DND-41 (cell line): ENCODE measurements at regions not wholly inside any gene's neighbourhood (a gene's known extent, or its start where the extent isn't known, plus 50 kb on each side); places are given as distances from the start of the nearest gene placed in this dataset.

Experiments
- ATAC-seq: fragments of 200-7000 bp; cut with Tn5 transposase; 3 replicates; pipeline ENCODE4 v1.9.1; 2021; ENCODE audit warnings: low read depth; ENCODE audit not compliant: insufficient read depth
- DNase-seq: peaks from one replicate; pipeline ENCODE4 v3.0.0-alpha.2; 2020
- H2AFZ ChIP-seq: 2 replicates; pipeline ENCODE4 v1.6.0; 2012; ENCODE audit warnings: low read depth, low read length
- H3K27ac ChIP-seq: 2 replicates; pipeline ENCODE4 v1.5.1; 2012; ENCODE audit warnings: low read length, inconsistent platforms
- H3K27me3 ChIP-seq: fragments of 200-600 bp; sonication (generic); 2 replicates; pipeline ENCODE4 v1.6.0; 2012; ENCODE audit warnings: low read length, mild to moderate bottlenecking, inconsistent platforms; ENCODE audit not compliant: insufficient read depth, poor library complexity
- H3K36me3 ChIP-seq: 2 replicates; pipeline ENCODE4 v1.5.1; 2012; ENCODE audit warnings: low read length, inconsistent platforms; ENCODE audit not compliant: insufficient read depth
- H3K4me1 ChIP-seq: 2 replicates; pipeline ENCODE4 v1.5.1; 2012; ENCODE audit warnings: mild to moderate bottlenecking, low read length; ENCODE audit not compliant: insufficient read depth
- H3K4me2 ChIP-seq: 2 replicates; pipeline ENCODE4 v1.6.0; 2012; ENCODE audit warnings: mild to moderate bottlenecking, moderate library complexity, low read length, inconsistent platforms; ENCODE audit not compliant: insufficient read depth
- H3K4me3 ChIP-seq, 2 experiments: fragments of 200-600 bp in 1 of 2; shearing (Covaris generic) in 1 of 2; 2 replicates each; pipeline ENCODE4 v1.5.1; 2012 to 2016; ENCODE audit warnings: inconsistent platforms in 2 of 2, low read length in 2 of 2, mild to moderate bottlenecking in 2 of 2, low read depth in 1 of 2, moderate library complexity in 1 of 2
- H3K79me2 ChIP-seq: 2 replicates; pipeline ENCODE4 v1.6.0; 2012; ENCODE audit warnings: low read length, inconsistent platforms; ENCODE audit not compliant: insufficient read depth
- H3K9ac ChIP-seq: 2 replicates; pipeline ENCODE4 v1.6.0; 2012; ENCODE audit warnings: low read depth, mild to moderate bottlenecking, inconsistent platforms, low read length, moderate library complexity
- H3K9me3 ChIP-seq: 2 replicates; pipeline ENCODE4 v1.5.1; 2012; ENCODE audit warnings: low read length, moderate library complexity, mild to moderate bottlenecking, inconsistent platforms; ENCODE audit not compliant: insufficient read depth, severe bottlenecking
- H4K20me1 ChIP-seq: 2 replicates; pipeline ENCODE4 v1.6.0; 2012; ENCODE audit warnings: low read length; ENCODE audit not compliant: insufficient read depth
- EZH2 ChIP-seq: IDR thresholded peaks from 3 replicates; pipeline ENCODE4 v1.6.1; 2012; ENCODE audit warnings: borderline replicate concordance, low read depth, mild to moderate bottlenecking, moderate library complexity, low read length, inconsistent platforms; ENCODE audit not compliant: severe bottlenecking
- TF ChIP-seq, protein P1 (sequence below): IDR thresholded peaks from 2 replicates; pipeline ENCODE4 v1.5.1; 2012; ENCODE audit warnings: borderline replicate concordance, low read length, moderate library complexity, mild to moderate bottlenecking; ENCODE audit not compliant: poor library complexity, severe bottlenecking; ENCODE audit errors: extremely low read depth

DNA sequence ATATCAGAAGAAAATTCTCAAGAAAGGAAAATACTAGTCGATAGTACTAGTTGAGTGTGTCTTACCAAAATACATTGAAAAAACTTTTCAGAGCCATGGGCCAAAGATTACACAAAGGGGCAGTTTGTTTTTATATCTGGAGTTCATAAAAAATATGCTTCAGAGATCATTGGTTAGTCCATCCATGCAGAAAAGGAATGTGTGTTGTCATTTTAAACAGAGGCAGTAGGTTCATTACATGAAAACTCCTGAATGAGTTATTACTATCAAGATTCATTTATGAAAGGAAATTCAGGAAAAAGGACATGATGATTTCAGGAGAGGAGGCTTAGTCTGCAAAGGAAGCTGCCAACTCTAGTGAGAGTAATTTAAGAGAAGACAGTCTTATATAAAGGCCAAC is 354.8 kb downstream of the AEBP2 start:
- DNase-seq (no peak), ATAC-seq (no peak)
- Histone ChIP-seq H4K20me1 (no peaks in the 10 kb centered on the region), H3K36me3 (no peaks in the 10 kb centered on the region), H3K27ac (no peak overlapping the region), H3K27me3 (no peaks in the 10 kb centered on the region), H3K4me1 (peaks cover 6% of the 10 kb centered on the region), H3K9me3 (no peaks in the 10 kb centered on the region), H3K4me2 (no peak overlapping the region), H3K9ac (no peak overlapping the region), H2AFZ (no peak overlapping the region), H3K79me2 (no peaks in the 10 kb centered on the region), H3K4me3 (no peak overlapping the region)
- TF ChIP-seq, protein P1, sequence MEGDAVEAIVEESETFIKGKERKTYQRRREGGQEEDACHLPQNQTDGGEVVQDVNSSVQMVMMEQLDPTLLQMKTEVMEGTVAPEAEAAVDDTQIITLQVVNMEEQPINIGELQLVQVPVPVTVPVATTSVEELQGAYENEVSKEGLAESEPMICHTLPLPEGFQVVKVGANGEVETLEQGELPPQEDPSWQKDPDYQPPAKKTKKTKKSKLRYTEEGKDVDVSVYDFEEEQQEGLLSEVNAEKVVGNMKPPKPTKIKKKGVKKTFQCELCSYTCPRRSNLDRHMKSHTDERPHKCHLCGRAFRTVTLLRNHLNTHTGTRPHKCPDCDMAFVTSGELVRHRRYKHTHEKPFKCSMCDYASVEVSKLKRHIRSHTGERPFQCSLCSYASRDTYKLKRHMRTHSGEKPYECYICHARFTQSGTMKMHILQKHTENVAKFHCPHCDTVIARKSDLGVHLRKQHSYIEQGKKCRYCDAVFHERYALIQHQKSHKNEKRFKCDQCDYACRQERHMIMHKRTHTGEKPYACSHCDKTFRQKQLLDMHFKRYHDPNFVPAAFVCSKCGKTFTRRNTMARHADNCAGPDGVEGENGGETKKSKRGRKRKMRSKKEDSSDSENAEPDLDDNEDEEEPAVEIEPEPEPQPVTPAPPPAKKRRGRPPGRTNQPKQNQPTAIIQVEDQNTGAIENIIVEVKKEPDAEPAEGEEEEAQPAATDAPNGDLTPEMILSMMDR, result no peak

DNA sequence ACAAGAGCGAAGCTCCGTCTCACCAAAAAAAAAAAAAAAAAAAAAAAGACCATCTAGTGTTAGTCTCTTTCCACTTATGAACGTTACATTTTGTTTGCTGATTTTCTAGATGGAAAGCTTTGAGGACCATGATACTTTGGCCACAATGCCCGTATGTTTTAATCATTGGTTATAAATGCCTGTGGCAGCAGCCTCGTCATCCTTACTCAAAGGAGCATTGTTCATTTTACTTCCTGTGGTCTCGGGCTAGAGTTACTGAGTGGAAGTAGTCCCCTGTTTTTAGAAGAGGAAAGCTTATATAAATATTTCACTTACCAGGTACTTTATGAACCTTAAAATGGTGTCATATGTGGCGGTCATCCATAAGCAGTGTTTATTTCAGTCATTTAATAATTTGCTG is 359.9 kb downstream of the AEBP2 start:
- Histone ChIP-seq H3K4me1 (no peaks in the 10 kb centered on the region), H3K79me2 (no peaks in the 10 kb centered on the region), H3K27ac (no peak overlapping the region), H3K4me3 (no peak overlapping the region), H3K27me3 (no peaks in the 10 kb centered on the region), H2AFZ (no peak overlapping the region), H3K9me3 (no peaks in the 10 kb centered on the region), H3K9ac (no peak overlapping the region), H4K20me1 (no peaks in the 10 kb centered on the region), H3K36me3 (no peaks in the 10 kb centered on the region), H3K4me2 (no peak overlapping the region)
- TF ChIP-seq EZH2, result no peak
- TF ChIP-seq, protein P1, result no peak
- DNase-seq (no peak), ATAC-seq (no peak)

DNA sequence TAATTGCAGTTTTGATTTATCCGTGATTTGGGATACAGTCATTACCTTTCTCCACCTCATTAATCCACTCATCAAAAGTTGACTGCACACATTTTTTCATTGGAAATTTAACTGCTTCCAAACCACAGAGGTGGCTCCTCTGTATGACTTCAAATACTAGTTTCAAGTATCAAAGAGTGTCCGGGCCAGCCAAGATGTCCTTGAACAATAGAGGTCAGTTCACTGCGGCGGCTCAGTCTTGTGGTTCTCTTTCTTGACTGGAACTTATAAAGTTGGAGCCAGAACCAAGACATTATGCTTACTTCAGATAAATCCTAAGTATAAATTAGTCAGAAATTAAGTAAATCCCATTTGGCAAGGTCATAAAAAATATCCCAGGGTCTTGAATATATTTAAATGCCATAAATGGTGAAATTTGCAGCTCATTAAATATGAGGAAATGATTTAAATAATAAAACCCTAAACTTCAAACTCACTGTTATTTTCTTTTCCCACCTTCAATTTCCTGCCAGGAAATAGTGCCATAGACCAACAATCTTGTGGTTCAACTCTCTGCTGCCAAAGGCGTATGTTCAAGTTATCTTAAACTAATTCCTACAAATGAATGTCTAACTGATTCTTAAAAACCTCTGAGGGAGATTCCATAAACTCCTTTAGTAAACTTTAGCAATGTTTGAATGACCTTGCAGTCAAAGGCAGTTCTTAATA is 360.8 kb downstream of the AEBP2 start:
- Histone ChIP-seq H3K4me1 (no peaks in the 10 kb centered on the region), H3K27me3 (no peaks in the 10 kb centered on the region), H3K27ac (no peak overlapping the region), H3K79me2 (no peaks in the 10 kb centered on the region), H3K9ac (no peak overlapping the region), H3K4me3 (no peak overlapping the region), H3K9me3 (no peaks in the 10 kb centered on the region), H3K36me3 (no peaks in the 10 kb centered on the region), H3K4me2 (no peak overlapping the region), H4K20me1 (no peaks in the 10 kb centered on the region), H2AFZ (no peak overlapping the region)
- DNase-seq (no peak), ATAC-seq (no peak)
- TF ChIP-seq EZH2, result no peak
- TF ChIP-seq, protein P1, result no peak
